Germinal center (tissue), 1 donor: ENCODE measurements at regions not wholly inside any gene's neighbourhood (a gene's known extent, or its start where the extent isn't known, plus 50 kb on each side); places are given as distances from the start of the nearest gene placed in this dataset.

Source experiments
- DNase-seq: peaks from one replicate; pipeline ENCODE4 v3.0.0; 2012; ENCODE audit warnings: mixed read lengths, low spot score

GRCh38 chr5:5588887-5589826, 166.7 kb downstream of the ICE1 start:
- DNase-seq, result no peak

- DNase-seq, result no peak
Observed at GRCh38 chr5:5588386-5588785, 165.9 kb downstream of the ICE1 start.

GRCh38 chr5:5587474-5587873, 165.0 kb downstream of the ICE1 start:
- no peak for DNase-seq

GRCh38 chr5:5586721-5587120, 164.2 kb downstream of the ICE1 start:
- DNase-seq, result no peak

GRCh38 chr5:5585751-5586341, 163.4 kb downstream of the ICE1 start:
- DNase-seq, result no peak

- DNase-seq, result no peak
Observed at GRCh38 chr5:5584751-5585150, 162.3 kb downstream of the ICE1 start.

- no peak for DNase-seq
Observed at GRCh38 chr5:5584236-5584745, 161.8 kb downstream of the ICE1 start.

GRCh38 chr5:5583832-5584231, 161.4 kb downstream of the ICE1 start:
- DNase-seq, result no peak

- no peak for DNase-seq
Observed at GRCh38 chr5:5583023-5583765, 160.7 kb downstream of the ICE1 start.

GRCh38 chr5:5581080-5581479, 158.6 kb downstream of the ICE1 start:
- no peak for DNase-seq

GRCh38 chr5:5576744-5577143, 154.3 kb downstream of the ICE1 start:
- no peak for DNase-seq

GRCh38 chr5:5575461-5575860, 153.0 kb downstream of the ICE1 start:
- DNase-seq, result no peak

GRCh38 chr5:5573798-5574380, 151.4 kb downstream of the ICE1 start:
- no peak for DNase-seq

- no peak for DNase-seq
Observed at GRCh38 chr5:5572976-5573797, 150.7 kb downstream of the ICE1 start.

- no peak for DNase-seq
Observed at GRCh38 chr5:5572010-5572865, 149.8 kb downstream of the ICE1 start.

GRCh38 chr5:5570646-5571045, 148.2 kb downstream of the ICE1 start:
- DNase-seq, result no peak

- no peak for DNase-seq
Observed at GRCh38 chr5:5564898-5565297, 142.4 kb downstream of the ICE1 start.

GRCh38 chr5:5560016-5560415, 137.5 kb downstream of the ICE1 start:
- no peak for DNase-seq

GRCh38 chr5:5558638-5559527, 136.4 kb downstream of the ICE1 start:
- no peak for DNase-seq
